ENCODE measurements at regions not wholly inside any gene's neighbourhood (a gene's known extent, or its start where the extent isn't known, plus 50 kb on each side); places are given as distances from the start of the nearest gene placed in this dataset.

DNA sequence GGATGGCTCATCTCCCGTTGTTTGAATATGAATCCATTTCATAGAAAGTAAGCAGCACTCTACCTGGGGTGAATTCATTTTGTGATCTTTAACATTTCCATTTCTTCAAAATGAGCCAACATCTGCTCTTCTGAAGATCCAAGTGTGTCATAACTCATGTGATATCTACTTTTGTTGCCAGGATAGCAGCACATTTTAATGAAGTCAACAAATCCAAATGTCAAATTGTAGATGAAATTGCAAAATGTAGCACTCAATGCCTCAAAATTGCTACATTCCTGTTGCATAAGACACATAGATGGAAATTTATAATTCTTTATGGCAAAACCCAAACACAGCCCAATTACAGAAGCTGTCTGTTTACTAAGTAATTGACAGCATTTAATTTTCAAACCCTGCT, 360.7 kb downstream of the TMX3 start:
- DNase-seq (ENCODE audit: low read depth in 2 of 2) = no peak

DNA sequence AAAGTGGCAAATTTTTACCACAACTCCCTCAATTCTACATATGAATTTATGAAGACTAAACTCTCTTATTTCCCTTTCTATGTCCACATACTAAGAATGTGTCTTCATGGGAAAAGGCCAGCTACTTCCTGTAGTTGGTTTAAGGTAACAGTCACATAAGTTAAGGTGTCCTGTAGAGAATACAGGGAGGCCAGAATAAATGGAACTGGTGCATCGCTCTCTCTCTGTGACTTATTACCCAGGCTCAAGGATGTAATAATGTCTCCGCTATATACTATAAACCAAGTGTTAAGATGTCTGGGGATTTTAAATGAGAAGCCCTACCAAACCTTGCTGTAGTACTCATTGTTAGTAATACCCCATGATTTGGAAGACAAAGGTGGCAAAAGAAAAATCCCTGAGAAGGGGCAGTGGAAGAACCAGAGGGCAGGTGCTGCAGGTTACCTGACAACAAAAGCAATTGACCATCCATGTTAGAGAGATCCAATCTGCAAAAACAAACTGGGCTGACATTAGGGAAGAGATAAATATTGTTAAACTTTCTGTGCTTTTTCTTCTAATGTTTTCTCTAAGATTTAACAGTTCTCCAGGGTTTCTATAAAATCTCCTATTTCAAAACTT, 372.8 kb downstream of the TMX3 start:
- DNase-seq (ENCODE audit: low read depth in 2 of 2) = no peak

DNA sequence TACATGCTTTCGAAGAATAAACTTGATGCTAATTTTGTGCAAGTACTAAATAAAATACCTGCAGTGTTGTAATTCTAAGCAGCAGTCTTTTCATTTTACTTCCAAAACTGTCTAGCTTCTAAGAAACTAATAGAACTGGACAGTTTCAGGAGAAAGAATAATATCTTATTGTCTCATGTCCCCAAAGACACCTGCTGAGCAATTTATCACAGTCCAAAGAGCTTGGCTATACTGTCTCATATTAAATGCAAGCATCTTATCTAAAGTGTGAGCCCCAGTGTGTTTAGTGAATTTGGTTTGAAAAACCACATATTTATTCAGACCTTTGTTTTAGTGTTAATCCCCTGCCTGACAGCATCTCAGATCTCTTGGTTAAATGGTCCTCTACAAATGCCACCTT, 374.3 kb downstream of the TMX3 start:
- DNase-seq (ENCODE audit: low read depth in 2 of 2) = no peak

- no peak for DNase-seq (ENCODE audit: low read depth in 2 of 2)
Measured at GRCh38 chr18:68330658-68331057, 384.2 kb downstream of the TMX3 start.

DNA sequence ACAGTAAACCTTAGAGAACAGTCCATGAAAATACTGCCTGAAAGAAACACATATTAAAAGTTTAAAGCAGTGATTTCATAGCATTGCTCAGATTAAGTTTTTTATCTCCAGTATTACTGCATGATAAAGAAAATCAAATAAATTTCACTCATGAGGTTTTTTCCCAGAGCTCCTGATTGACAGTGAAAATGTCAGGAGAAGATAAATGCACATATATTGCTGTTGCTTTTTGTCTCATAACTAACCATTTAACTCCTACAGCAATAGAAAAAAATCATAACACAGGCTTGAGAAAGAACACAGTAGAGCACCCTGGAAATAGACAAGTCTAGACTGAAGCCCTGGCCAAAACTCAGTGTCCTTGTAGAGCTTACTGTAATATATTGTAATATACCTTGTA, 391.0 kb downstream of the TMX3 start:
- no peak for DNase-seq (ENCODE audit: low read depth in 2 of 2)

DNA sequence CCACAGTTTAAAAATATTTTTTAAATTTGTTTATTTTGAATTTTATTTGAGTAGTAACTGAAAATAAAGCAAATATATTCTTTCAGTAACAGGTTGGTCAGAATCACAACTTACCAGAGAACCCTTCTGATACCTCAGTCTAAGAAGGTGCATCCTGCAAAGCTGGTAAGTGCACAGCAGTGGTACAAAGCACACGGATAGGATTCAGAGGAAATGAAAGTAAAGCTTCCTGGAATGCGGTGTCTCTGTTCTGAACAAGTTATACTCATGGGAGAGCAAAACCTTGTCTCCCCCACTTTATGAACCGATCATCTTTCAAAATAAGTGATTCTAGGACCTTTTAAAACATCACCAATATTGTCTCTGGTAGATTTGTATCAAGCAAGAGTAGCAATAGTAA, 398.3 kb downstream of the TMX3 start:
- no peak for DNase-seq (ENCODE audit: low read depth in 2 of 2)

DNA sequence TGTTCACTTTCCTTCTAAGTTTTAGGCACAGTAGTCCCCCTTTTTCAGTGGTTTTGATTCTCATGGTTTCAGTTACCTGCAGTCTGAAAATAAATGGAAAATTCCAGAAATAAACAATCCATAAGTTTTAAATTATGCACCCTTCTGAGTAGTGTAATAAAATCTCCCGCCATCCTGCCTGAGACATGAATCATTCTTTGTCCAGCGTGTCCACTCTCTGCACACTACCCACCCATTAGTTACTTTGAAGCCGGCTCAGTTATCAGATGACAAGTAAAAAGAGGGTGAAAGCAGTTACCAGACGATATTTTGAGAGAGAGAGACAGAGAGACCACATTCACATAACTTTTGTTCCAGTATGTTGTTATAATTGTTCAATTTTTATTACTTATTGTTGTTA, 400.5 kb downstream of the TMX3 start:
- no peak for DNase-seq (ENCODE audit: low read depth in 2 of 2)

DNA sequence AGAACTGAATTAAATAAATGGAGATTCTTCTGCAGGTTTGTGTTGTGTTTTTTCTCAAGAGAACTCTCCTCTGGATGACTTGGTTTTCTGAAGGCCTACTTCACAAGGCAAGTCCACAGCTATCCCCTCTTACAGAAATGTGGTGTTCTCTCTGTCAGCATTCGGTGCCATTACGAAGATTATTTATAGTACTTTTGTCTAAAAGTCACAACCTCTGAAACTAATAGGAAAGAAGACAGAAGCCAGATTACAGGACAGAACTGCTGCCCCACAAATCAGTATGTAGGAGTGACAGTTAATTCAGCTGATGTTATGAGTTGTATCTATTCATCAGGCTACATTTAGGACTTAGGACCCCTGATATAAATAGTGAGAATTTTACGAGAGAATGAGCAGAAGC, 413.5 kb downstream of the TMX3 start:
- DNase-seq (ENCODE audit: low read depth in 2 of 2) = no peak

DNA sequence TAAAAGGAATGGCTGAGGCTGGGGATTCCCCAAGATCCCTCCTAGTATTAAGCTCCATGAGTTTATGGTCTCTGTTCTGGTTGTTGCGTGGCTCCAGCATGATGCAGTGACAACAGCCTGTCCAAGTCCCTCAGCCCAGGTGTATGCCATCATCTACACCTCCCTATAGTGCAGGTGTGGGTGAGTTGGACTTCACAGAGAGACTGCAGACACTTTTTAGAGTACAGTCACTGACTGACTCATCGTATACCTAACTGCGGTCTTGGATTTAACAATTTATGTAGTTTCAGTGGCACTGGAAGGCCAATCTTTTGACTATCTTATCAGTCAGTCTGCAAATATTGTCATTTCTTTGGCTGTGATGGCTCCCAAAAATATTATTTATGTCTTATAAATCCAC, 415.0 kb downstream of the TMX3 start:
- no peak for DNase-seq (ENCODE audit: low read depth in 2 of 2)

GRCh38 chr18:68298330-68298729, 416.6 kb downstream of the TMX3 start:
- no peak for DNase-seq (ENCODE audit: low read depth in 2 of 2)

DNA sequence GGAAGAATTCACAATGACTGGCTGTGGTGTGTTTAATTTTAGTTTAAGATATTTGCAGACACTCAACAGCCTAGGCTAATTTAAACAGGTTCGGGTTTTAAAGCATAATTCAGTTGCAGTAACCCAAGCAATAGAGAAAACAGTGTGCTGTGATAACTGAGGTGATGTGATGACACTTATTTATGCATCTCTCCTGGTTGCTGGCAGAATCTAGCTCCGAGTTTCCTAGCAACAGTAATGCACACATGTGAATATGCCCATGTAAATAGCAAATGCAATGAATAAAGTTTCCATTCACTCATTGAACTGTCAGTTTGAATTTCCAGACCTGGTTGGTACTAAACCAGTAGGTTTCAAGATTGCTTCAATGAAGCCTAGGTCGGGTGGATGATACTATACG, 426.5 kb downstream of the TMX3 start:
- DNase-seq (ENCODE audit: low read depth in 2 of 2) = no peak

DNA sequence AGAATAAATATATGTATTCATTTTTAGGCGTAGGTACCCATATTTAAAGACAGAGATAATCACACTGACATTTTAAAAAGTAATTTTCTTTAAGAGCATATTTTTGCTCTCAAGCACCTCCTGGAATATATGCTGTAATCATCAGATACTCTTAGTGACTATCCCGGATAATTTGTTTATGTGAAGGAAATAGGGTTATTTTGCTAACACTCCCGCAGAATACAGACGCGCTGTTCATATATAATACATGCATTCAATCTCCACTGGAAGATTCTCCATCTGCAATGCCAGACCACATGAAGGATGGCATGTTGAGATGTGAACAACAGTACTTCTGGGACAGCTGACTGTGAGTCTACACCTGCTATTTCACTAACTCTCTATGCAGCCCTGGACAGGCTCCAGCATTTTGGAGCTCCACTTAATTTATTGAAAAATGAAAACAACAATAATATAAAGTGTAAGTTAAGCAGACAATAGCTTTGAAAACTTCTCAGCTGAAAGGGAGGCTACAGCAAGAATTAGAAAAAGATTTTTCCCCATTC, 430.6 kb downstream of the TMX3 start:
- DNase-seq (ENCODE audit: low read depth in 2 of 2) = no peak

- DNase-seq (ENCODE audit: low read depth in 2 of 2) = no peak
Measured at GRCh38 chr18:68283834-68284233, 431.1 kb downstream of the TMX3 start.

DNA sequence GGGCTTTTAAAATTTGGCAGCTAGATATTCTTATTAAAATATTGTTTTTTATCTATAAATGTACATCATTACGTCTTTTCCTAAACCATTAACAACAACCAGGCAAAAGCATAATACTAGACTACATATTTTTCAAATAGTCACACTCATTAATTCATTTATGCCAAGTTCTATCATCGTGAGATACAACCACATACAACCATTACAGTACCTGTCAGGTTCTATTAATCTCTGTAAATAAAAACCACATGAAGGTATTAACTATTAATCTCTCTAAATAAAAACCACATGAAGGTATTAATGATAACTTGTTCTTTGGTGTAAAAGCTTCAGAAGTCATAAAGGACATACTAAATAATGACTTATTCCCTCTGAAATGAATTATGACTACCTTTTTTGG, 432.7 kb downstream of the TMX3 start:
- DNase-seq (ENCODE audit: low read depth in 2 of 2) = no peak

- DNase-seq (ENCODE audit: low read depth in 2 of 2) = no peak
Measured at GRCh38 chr18:68275616-68276015, 439.3 kb downstream of the TMX3 start.

DNA sequence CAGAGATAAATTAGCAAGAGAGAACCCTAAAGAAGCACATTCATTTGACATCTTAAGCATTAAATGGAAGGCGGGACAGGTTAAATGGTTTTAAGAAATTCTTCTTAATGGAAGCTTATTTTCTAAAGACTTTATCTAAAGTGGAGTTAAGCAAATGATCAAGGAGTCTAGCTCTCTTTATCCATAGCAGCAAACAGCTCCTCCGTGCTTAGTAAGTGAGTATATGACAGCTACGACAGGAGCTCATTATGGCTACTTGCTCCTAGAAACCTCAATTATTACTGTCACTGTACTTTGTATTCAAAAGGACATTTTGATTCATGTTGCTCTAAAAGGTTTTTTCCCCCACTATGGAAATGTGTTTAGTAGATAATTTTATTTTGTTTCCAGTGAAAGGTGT, 444.9 kb downstream of the TMX3 start:
- no peak for DNase-seq (ENCODE audit: low read depth in 2 of 2)

DNA sequence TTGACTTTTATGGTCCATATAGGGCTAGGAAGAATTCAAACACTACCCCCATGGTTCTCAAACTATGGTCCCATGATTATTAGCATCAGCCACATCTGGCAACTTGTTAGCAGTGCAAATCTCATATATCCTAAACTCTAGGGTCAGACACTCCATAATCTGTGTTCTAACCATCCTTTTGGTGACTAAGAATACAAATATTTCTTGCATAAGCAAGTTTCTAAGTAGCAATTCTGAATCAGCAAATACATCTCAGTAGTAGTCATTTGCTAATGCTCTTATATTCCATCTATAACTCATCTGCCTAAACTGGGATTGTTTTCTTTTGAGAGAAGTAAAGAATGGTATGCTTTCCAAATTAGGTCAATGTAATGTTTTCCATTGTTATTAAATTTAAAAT, 447.3 kb downstream of the TMX3 start:
- no peak for DNase-seq (ENCODE audit: low read depth in 2 of 2)

GRCh38 chr18:68263481-68263880, 451.4 kb downstream of the TMX3 start:
- DNase-seq (ENCODE audit: low read depth in 2 of 2) = no peak

DNA sequence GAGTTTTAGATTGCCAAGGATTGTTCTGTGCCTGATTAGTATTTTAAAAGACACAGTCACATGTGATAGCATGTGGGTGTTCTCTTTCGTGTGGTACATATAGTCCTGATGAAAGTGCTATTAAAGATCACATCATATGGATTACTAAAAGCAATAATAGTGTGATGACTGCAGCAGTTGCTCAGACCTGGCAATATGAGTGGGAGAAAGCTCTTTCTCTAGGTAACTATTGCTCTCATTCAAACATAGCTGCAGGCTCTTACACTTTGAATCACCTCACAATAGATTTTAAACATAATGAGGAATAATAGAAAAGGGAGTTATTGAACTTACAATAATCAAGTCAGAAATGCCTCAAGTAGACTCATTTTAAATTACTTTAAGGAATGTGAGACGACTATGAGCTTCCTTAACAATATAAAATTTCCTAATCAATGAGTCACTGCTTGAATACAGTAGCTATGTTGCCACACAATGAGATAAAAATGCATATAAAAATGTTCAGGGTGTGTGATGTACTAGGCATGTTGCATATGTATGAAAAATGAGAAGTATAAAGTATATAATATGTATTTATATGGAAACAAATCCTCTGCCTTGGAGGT, 452.1 kb downstream of the TMX3 start:
- DNase-seq (ENCODE audit: low read depth in 2 of 2) = no peak

GRCh38 chr18:68256418-68257067, 458.4 kb downstream of the TMX3 start:
- DNase-seq (ENCODE audit: low read depth in 2 of 2) = no peak

DNA sequence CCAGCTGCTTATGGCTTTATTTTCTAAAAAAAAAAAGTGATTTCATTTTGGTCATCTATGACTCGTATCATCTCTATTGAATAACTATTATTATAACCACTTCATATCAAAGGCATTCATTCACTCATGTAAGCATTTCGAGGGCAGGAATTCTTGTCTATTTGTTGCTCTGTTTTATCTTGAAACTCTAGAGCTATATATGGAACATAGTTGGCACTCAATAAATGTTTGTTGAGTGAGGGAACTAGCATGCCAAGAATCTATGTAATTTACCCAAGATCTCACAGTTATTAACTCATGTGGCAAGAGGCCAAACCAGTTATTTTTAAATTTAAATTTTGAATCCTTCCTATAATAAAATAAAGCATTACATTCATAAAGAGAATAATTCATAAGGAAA, 470.1 kb downstream of the TMX3 start:
- DNase-seq (ENCODE audit: low read depth in 2 of 2) = no peak

DNA sequence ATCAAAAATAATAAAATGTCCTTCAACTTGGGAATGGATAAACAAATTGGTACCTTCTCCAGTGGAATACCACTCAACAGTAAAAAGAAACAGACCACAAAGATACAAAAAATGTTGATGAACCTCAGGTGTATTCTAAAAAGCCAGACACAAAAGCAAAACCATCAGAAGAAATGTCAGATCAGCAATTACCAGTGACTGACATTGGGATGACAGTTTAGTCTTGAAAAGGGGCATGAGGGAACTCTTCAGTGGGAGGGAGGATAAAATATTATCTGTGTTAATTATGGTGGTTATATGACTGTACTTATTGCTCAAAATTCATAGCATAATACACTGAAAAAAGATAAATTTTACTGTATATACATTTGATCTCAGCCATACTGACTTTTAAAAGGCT, 473.0 kb downstream of the TMX3 start:
- DNase-seq (ENCODE audit: low read depth in 2 of 2) = no peak

- no peak for DNase-seq (ENCODE audit: low read depth in 2 of 2)
Measured at GRCh38 chr18:68234676-68235075, 480.2 kb downstream of the TMX3 start.
